HepG2 (cell line): ENCODE measurements at regions not wholly inside any gene's neighbourhood (a gene's known extent, or its start where the extent isn't known, plus 50 kb on each side); places are given as distances from the start of the nearest gene placed in this dataset.

Experiments
- ATAC-seq: fragments of 200-7000 bp; cut with Tn5 transposase; 3 replicates; pipeline ENCODE4 v1.9.1; 2020; ENCODE audit warnings: mild to moderate bottlenecking, moderate library complexity
- BruUV-seq: library from RNA; stranded (reverse); fragments of 400-500 nt; replicated peaks from 2 replicates; lab custom pipeline; 2021; lab: Mats Ljungman, UMichigan
- CTCF ChIA-PET: fragments of 300-600 bp; formaldehyde crosslinking; extraction: SDS; loops from one replicate; lab custom pipeline; 2021; ENCODE audit warnings: low total read pairs, inconsistent platforms, low intra/inter-chr PET ratio; lab: Yijun Ruan, JAX
- POLR2A ChIA-PET: fragments of 350-600 bp; sonication (Branson Sonifier 250); formaldehyde crosslinking; loops from one replicate; lab custom pipeline; 2020; ENCODE audit warnings: antibody characterized with exemption, inconsistent platforms; lab: Yijun Ruan, JAX
- DNase-seq: peaks from one replicate; pipeline ENCODE4 v3.0.0-alpha.2; 2015; ENCODE audit warnings: low spot score
- FAIRE-seq: peaks from 3 replicates; lab custom pipeline; 2011; peaks lifted over from hg19 to GRCh38; lab: Jason Lieb, UNC
- H2AFZ ChIP-seq: one replicate; pipeline ENCODE4 v1.6.1; 2011; ENCODE audit warnings: low read length, inconsistent platforms
- H3K27ac ChIP-seq: fragments of 300-600 bp; 3 replicates; pipeline ENCODE4 v1.8.0; 2011; ENCODE audit warnings: mixed run types, mild to moderate bottlenecking, mixed read lengths, low read length, inconsistent platforms; ENCODE audit not compliant: insufficient read depth; ENCODE audit errors: extremely low read length
- H3K27me3 ChIP-seq, 2 experiments: fragments of 200-600 bp in 1 of 2; 2 replicates in 1 of 2; 3 replicates in 1 of 2; pipeline versions ENCODE4 v1.6.0 to v1.8.0; 2011; ENCODE audit warnings: low read length in 2 of 2, mild to moderate bottlenecking in 2 of 2, moderate library complexity in 2 of 2, inconsistent platforms in 1 of 2; ENCODE audit not compliant: insufficient read depth in 2 of 2, control insufficient read depth in 1 of 2
- H3K36me3 ChIP-seq, 2 experiments: fragments of 200-600 bp in 1 of 2; replicated peaks in 1 of 2; 2 replicates in 1 of 2; 3 replicates in 1 of 2; pipeline versions ENCODE4 v1.5.1 to v1.8.0; 2011; ENCODE audit warnings: low read length in 2 of 2, inconsistent platforms in 1 of 2; ENCODE audit not compliant: insufficient read depth in 2 of 2, control insufficient read depth in 1 of 2
- H3K4me1 ChIP-seq: 2 replicates; pipeline ENCODE4 v1.5.1; 2012; ENCODE audit warnings: low read length, inconsistent platforms; ENCODE audit not compliant: insufficient read depth
- H3K4me2 ChIP-seq: 2 replicates; pipeline ENCODE4 v1.6.0; 2011; ENCODE audit warnings: low read depth, low read length, inconsistent platforms
- H3K4me3 ChIP-seq, 3 experiments: fragments of 200-600 bp in 1 of 3; sonication (generic), shearing (Covaris generic) in 1 of 3; replicated peaks in 1 of 3; 2 replicates each; pipeline ENCODE4 v1.5.1; 2011 to 2016; ENCODE audit warnings: low read length in 3 of 3, inconsistent platforms in 2 of 3, low read depth in 2 of 3, mild to moderate bottlenecking in 2 of 3, control low read depth in 1 of 3, mixed read lengths in 1 of 3; ENCODE audit not compliant: insufficient read depth in 1 of 3
- H3K79me2 ChIP-seq: one replicate; pipeline ENCODE4 v1.6.1; 2011; ENCODE audit warnings: low read length, inconsistent platforms; ENCODE audit not compliant: insufficient read depth
- H3K9ac ChIP-seq: 2 replicates; pipeline ENCODE4 v1.6.0; 2011; ENCODE audit warnings: mild to moderate bottlenecking, low read depth, low read length, inconsistent platforms; ENCODE audit not compliant: insufficient read depth
- H3K9me3 ChIP-seq: 2 replicates; pipeline ENCODE4 v1.5.1; 2012; ENCODE audit warnings: mild to moderate bottlenecking, low read length
- H4K20me1 ChIP-seq: 2 replicates; pipeline ENCODE4 v1.6.0; 2011; ENCODE audit warnings: inconsistent platforms, mild to moderate bottlenecking, low read length, moderate library complexity; ENCODE audit not compliant: insufficient read depth
- CREM ChIP-seq, 2 experiments: sonication (generic) in 1 of 2; formaldehyde crosslinking in 1 of 2; IDR thresholded peaks; 2 replicates each; pipeline versions ENCODE4 v1.4.0 to v1.6.1; 2016 to 2020; ENCODE audit warnings: antibody characterized with exemption in 1 of 2, mild to moderate bottlenecking in 1 of 2, missing genetic modification reagents in 1 of 2
- CSRNP1 ChIP-seq: sonication (generic); formaldehyde crosslinking; IDR thresholded peaks from 2 replicates; pipeline ENCODE4 v1.8.1; 2023; ENCODE audit warnings: mild to moderate bottlenecking, missing genetic modification reagents
- GLMP ChIP-seq: sonication (generic); formaldehyde crosslinking; IDR thresholded peaks from 2 replicates; pipeline ENCODE4 v1.9.0; 2021; ENCODE audit warnings: missing genetic modification reagents, mild to moderate bottlenecking, borderline replicate concordance
- GTF2F1 ChIP-seq: fragments of 150-350 bp; IDR thresholded peaks from 2 replicates; pipeline ENCODE4 v1.6.1; 2014; ENCODE audit warnings: low read length
- MAFK ChIP-seq, 2 experiments: IDR thresholded peaks in 1 of 2; conservative IDR thresholded peaks in 1 of 2; 2 replicates each; pipeline ENCODE4 v1.6.1; 2011; ENCODE audit warnings: improper control_type of control experiment in 2 of 2, low read length in 2 of 2
- PHB2 ChIP-seq: fragments of 450-650 bp; IDR thresholded peaks from 2 replicates; pipeline ENCODE4 v1.6.1; 2018; ENCODE audit not compliant: partially characterized antibody
- POLR2AphosphoS5 ChIP-seq: IDR thresholded peaks from 2 replicates; pipeline ENCODE4 v1.6.1; 2012; ENCODE audit warnings: low read depth, low read length
- SATB2 ChIP-seq: sonication (generic); formaldehyde crosslinking; IDR thresholded peaks from 2 replicates; pipeline ENCODE4 v1.5.0; 2020; ENCODE audit warnings: missing genetic modification reagents
- THAP9 ChIP-seq: sonication (generic); formaldehyde crosslinking; IDR thresholded peaks from 2 replicates; pipeline ENCODE4; 2020; ENCODE audit warnings: missing genetic modification reagents, mild to moderate bottlenecking, borderline replicate concordance
- TIGD3 ChIP-seq: sonication (generic); formaldehyde crosslinking; IDR thresholded peaks from 2 replicates; pipeline ENCODE4 v1.5.1; 2020; ENCODE audit warnings: mild to moderate bottlenecking, missing genetic modification reagents, borderline replicate concordance
- ZNF335 ChIP-seq: sonication (generic); formaldehyde crosslinking; IDR thresholded peaks from 2 replicates; pipeline ENCODE4 v1.4.0; 2020; ENCODE audit warnings: missing genetic modification reagents
- ZNF33A ChIP-seq: sonication (generic); formaldehyde crosslinking; IDR thresholded peaks from 2 replicates; pipeline ENCODE4 v1.5.1; 2020; ENCODE audit warnings: missing genetic modification reagents, mild to moderate bottlenecking, moderate library complexity, borderline replicate concordance
- ZNF616 ChIP-seq: sonication (generic); formaldehyde crosslinking; IDR thresholded peaks from 2 replicates; pipeline ENCODE4 v1.5.0; 2020; ENCODE audit warnings: low read depth, mild to moderate bottlenecking, missing genetic modification reagents
- ZNF652 ChIP-seq: IDR thresholded peaks from 2 replicates; pipeline ENCODE4 v1.6.1; 2016; ENCODE audit warnings: low read depth, borderline replicate concordance
- WGBS: methylation state at CpG from one replicate; pipeline ENCODE4 v1.1.6; 2017; ENCODE audit warnings: low lambda C conversion rate; 5-methylcytosine and 5-hydroxymethylcytosine counted together
- in situ Hi-C: cut with HindIII; loops from 2 replicates; pipeline ENCODE4 v1.10.0; 2017; ENCODE audit warnings: low pct_unique_long_range_greater_than_20kb; ENCODE audit not compliant: extremely low pct_ligation_motif_present
- intact Hi-C: fragments of 100-400 bp; cut with micrococcal nuclease; formaldehyde crosslinking; loops from one replicate; pipeline ENCODE4 v1.10.0; 2022; ENCODE audit not compliant: unreplicated experiment

GRCh38 chr7:36035186-36035585, 117.9 kb upstream of the EEPD1 start (continued):
- no peak for TF ChIP-seq TIGD3 (CRISPR knock-in tag)

GRCh38 chr7:36036590-36036989, 116.5 kb upstream of the EEPD1 start:
- ChIA-PET POLR2A (no interaction called here), CTCF (no interaction called here)
- H3K4me3 ChIP-seq = no peak overlapping the region
- no peaks in the 10 kb centered on the region for H3K36me3 ChIP-seq
- no peak for ATAC-seq
- H3K27me3 ChIP-seq = peaks cover 3 to 18% of the 10 kb centered on the region in 2 experiments; a peak in 3 of 5 replicates
- H3K4me1 ChIP-seq = no peaks in the 10 kb centered on the region
- no peaks in the 10 kb centered on the region for H3K79me2 ChIP-seq
- TF ChIP-seq PHB2 = no peak
- TF ChIP-seq THAP9 = no peak
- no peak for TF ChIP-seq GLMP
- no peak for TF ChIP-seq ZNF652 (CRISPR knock-in tag)
- TF ChIP-seq CSRNP1 = no peak
- TF ChIP-seq ZNF33A (CRISPR knock-in tag) = no peak
- TF ChIP-seq SATB2 (CRISPR knock-in tag) = no peak
- TF ChIP-seq POLR2AphosphoS5 = no peak
- no peak for TF ChIP-seq ZNF616 (CRISPR knock-in tag)
- TF ChIP-seq GTF2F1 = no peak
- TF ChIP-seq CREM (IDR thresholded peaks at IDR 0.05) = no peak
- TF ChIP-seq CREM (CRISPR knock-in tag; IDR thresholded peaks at IDR 0.05) = no peak
- TF ChIP-seq ZNF335 (CRISPR knock-in tag) = no peak
- no peak for TF ChIP-seq MAFK (conservative IDR thresholded peaks at IDR 0.05 in 1 of 2, IDR thresholded peaks at IDR 0.05 in 1 of 2; ENCODE audit: low read length in 2 of 2)
- no peaks in the 10 kb centered on the region for H4K20me1 ChIP-seq
- no peak for DNase-seq
- H3K4me2 ChIP-seq = no peak overlapping the region
- H2AFZ ChIP-seq = no peak overlapping the region
- FAIRE-seq = no peak
- no peaks in the 10 kb centered on the region for H3K9me3 ChIP-seq
- no peak overlapping the region for H3K27ac ChIP-seq
- BruUV-seq = no TSS peak
- in situ Hi-C loops (no loop called here), intact Hi-C loops (no loop called here)
- H3K9ac ChIP-seq = no peak overlapping the region
- WGBS = 58% methylated on average over 4 of the region's 4 CpGs
